ENCODE measurements at regions not wholly inside any gene's neighbourhood (a gene's known extent, or its start where the extent isn't known, plus 50 kb on each side); places are given as distances from the start of the nearest gene placed in this dataset.

- FAIRE-seq = no peak
- Histone ChIP-seq H3K4me2 (ENCODE audit: insufficient read depth, low read length) (no peak overlapping the region), H3K79me2 (ENCODE audit: control insufficient read depth, insufficient read depth, low read length) (no peaks in the 10 kb centered on the region), H2AFZ (ENCODE audit: low read depth, low read length) (no peak overlapping the region), H3K27ac (ENCODE audit: insufficient read depth, low read depth, low read length) (no peak overlapping the region), H4K20me1 (replicated peaks; ENCODE audit: control insufficient read depth, extremely low read depth, insufficient read depth, low read length) (no peaks in the 10 kb centered on the region), H3K27me3 (ENCODE audit: control insufficient read depth in 2 of 2, insufficient read depth in 2 of 2, low read length in 2 of 2) (no peaks in the 10 kb centered on the region), H3K9me1 (replicated peaks; ENCODE audit: control insufficient read depth, extremely low read depth, insufficient read depth, low read length) (no peaks in the 10 kb centered on the region), H3K4me1 (ENCODE audit: control insufficient read depth, extremely low read depth, insufficient read depth, low read length) (peaks cover 9% of the 10 kb centered on the region), H3K9ac (replicated peaks; ENCODE audit: extremely low read depth, insufficient read depth, low read length) (no peak overlapping the region), H3K9me3 (replicated peaks; ENCODE audit: control insufficient read depth, insufficient read depth, low read length) (no peaks in the 10 kb centered on the region), H3K36me3 (ENCODE audit: control insufficient read depth in 2 of 2, extremely low read depth in 1 of 2, insufficient read depth in 2 of 2, low read length in 2 of 2) (no peaks in the 10 kb centered on the region), H3K4me3 (replicated peaks in 1 of 3; ENCODE audit: insufficient read depth in 1 of 3, low read depth in 1 of 3, low read length in 3 of 3) (no peak overlapping the region)
- DNase-seq (ENCODE audit: low read depth, low spot score) = no peak
- TF ChIP-seq FOS (IDR thresholded peaks at IDR 0.05; ENCODE audit: borderline replicate concordance, insufficient read depth, low read length) (no peak), JUN (IDR thresholded peaks at IDR 0.05; ENCODE audit: borderline replicate concordance, insufficient read depth, insufficient read length, low read depth) (no peak)
- POLR2A ChIA-PET = no interaction called here
- BruUV-seq (replicated peaks) = no TSS peak
- CTCF ChIA-PET = no interaction called here
- dilution Hi-C loops (cut with MboI; ENCODE audit: extremely low pct_ligation_motif_present, low sequenced_read_pairs) (no loop called here), intact Hi-C loops (cut with micrococcal nuclease) (no loop called here)
Measured at GRCh38 chr10:29763396-29763795, 128.6 kb upstream of the SVIL start.

GRCh38 chr10:29761916-29762315, 127.1 kb upstream of the SVIL start:
- Histone ChIP-seq H3K36me3 (ENCODE audit: control insufficient read depth in 2 of 2, extremely low read depth in 1 of 2, insufficient read depth in 2 of 2, low read length in 2 of 2) (no peaks in the 10 kb centered on the region), H3K9me1 (replicated peaks; ENCODE audit: control insufficient read depth, extremely low read depth, insufficient read depth, low read length) (no peaks in the 10 kb centered on the region), H2AFZ (ENCODE audit: low read depth, low read length) (no peak overlapping the region), H4K20me1 (replicated peaks; ENCODE audit: control insufficient read depth, extremely low read depth, insufficient read depth, low read length) (no peaks in the 10 kb centered on the region), H3K9ac (replicated peaks; ENCODE audit: extremely low read depth, insufficient read depth, low read length) (no peak overlapping the region), H3K79me2 (ENCODE audit: control insufficient read depth, insufficient read depth, low read length) (no peaks in the 10 kb centered on the region), H3K4me2 (ENCODE audit: insufficient read depth, low read length) (no peak overlapping the region), H3K4me3 (replicated peaks in 1 of 3; ENCODE audit: insufficient read depth in 1 of 3, low read depth in 1 of 3, low read length in 3 of 3) (no peak overlapping the region), H3K27me3 (ENCODE audit: control insufficient read depth in 2 of 2, insufficient read depth in 2 of 2, low read length in 2 of 2) (no peaks in the 10 kb centered on the region), H3K4me1 (ENCODE audit: control insufficient read depth, extremely low read depth, insufficient read depth, low read length) (peaks cover 24% of the 10 kb centered on the region), H3K27ac (ENCODE audit: insufficient read depth, low read depth, low read length) (no peak overlapping the region), H3K9me3 (replicated peaks; ENCODE audit: control insufficient read depth, insufficient read depth, low read length) (no peaks in the 10 kb centered on the region)
- intact Hi-C loops (cut with micrococcal nuclease) = no loop called here
- ChIA-PET POLR2A (no interaction called here), CTCF (interaction anchor here (0.7 kb wide), 1 partner anchor 373 kb away, joined by 3 read pairs; no protein-coding TSS in a partner anchor)
- dilution Hi-C loops (cut with MboI; ENCODE audit: extremely low pct_ligation_motif_present, low sequenced_read_pairs) = no loop called here
- no peak for FAIRE-seq
- no peak for DNase-seq (ENCODE audit: low read depth, low spot score)
- TF ChIP-seq MAX (IDR thresholded peaks at IDR 0.05; ENCODE audit: insufficient read depth, insufficient read length) (no peak), POLR2A (IDR thresholded peaks at IDR 0.05; ENCODE audit: low read depth, low read length) (no peak), MYC (IDR thresholded peaks at IDR 0.05; ENCODE audit: low read depth, low read length) (no peak), FOS (IDR thresholded peaks at IDR 0.05; ENCODE audit: borderline replicate concordance, insufficient read depth, low read length) (no peak), POLR2AphosphoS5 (IDR thresholded peaks at IDR 0.05; ENCODE audit: insufficient read depth, low read depth, low read length) (no peak), JUN (IDR thresholded peaks at IDR 0.05; ENCODE audit: borderline replicate concordance, insufficient read depth, insufficient read length, low read depth) (no peak)
- no TSS peak for BruUV-seq (replicated peaks)

Data from endothelial cell of umbilical vein (primary cell).